Mesodermal cell (in vitro differentiated cells): ENCODE measurements at regions not wholly inside any gene's neighbourhood (a gene's known extent, or its start where the extent isn't known, plus 50 kb on each side); places are given as distances from the start of the nearest gene placed in this dataset.
"Not testable (repeated sequence)": the region's sequence is repeated elsewhere in the genome, so short reads cannot be mapped to it uniquely, and the experiment has no call there.

Experiments
- H3K27ac ChIP-seq: 2 replicates; pipeline ENCODE4 v1.7.0; 2013; ENCODE audit warnings: mild to moderate bottlenecking, low read depth, low read length, moderate library complexity; ENCODE audit not compliant: severe bottlenecking
- H3K36me3 ChIP-seq: 2 replicates; pipeline ENCODE4 v1.7.1; 2013; ENCODE audit warnings: mild to moderate bottlenecking, low read length, moderate library complexity; ENCODE audit not compliant: control insufficient read depth, insufficient read depth
- H3K4me1 ChIP-seq: one replicate; pipeline ENCODE4 v1.7.1; 2013; ENCODE audit warnings: mild to moderate bottlenecking, low read length; ENCODE audit not compliant: insufficient read depth, control insufficient read depth, poor library complexity, severe bottlenecking
- H3K4me3 ChIP-seq: 2 replicates; pipeline ENCODE4 v1.7.0; 2013; ENCODE audit warnings: low read length, control low read depth, mild to moderate bottlenecking; ENCODE audit not compliant: insufficient read depth, poor library complexity, severe bottlenecking; ENCODE audit errors: extremely low read depth
- H3K9me3 ChIP-seq: 2 replicates; pipeline ENCODE4 v1.7.1; 2013; ENCODE audit warnings: mild to moderate bottlenecking, low read length, moderate library complexity; ENCODE audit not compliant: control insufficient read depth
- WGBS, 2 experiments: methylation state at CpG; one replicate each; pipeline ENCODE4 v1.1.5; 2013; ENCODE audit warnings: missing lambda C conversion rate in 2 of 2; ENCODE audit not compliant: insufficient coverage in 2 of 2; 5-methylcytosine and 5-hydroxymethylcytosine counted together

DNA sequence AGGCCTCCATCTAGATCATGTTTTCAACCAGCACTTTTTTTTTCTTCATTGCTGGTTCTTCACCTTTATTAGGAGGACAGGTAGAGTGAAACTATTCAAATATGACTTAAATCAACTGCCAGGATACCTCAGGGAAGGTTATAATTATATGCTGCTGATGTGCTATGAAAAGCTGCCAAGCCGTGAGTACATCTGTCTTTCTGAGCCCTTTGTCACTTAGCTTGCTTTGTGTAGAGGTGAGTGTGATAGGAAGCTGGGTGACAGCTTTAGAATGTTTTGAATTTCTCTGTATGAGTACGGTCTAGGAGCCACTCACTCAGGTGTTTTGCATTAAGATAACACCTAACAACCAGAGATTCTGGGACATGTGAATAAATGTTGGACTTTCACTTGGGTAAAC, 365.2 kb downstream of the OTUD1 start:
- Histone ChIP-seq H3K4me3 (no peak overlapping the region), H3K4me1 (no peaks in the 10 kb centered on the region), H3K27ac (no peak overlapping the region), H3K36me3 (no peaks in the 10 kb centered on the region), H3K9me3 (no peaks in the 10 kb centered on the region)
- WGBS, 2 experiments: 83 to 100% methylated on average over 1 of the region's 2 CpGs

DNA sequence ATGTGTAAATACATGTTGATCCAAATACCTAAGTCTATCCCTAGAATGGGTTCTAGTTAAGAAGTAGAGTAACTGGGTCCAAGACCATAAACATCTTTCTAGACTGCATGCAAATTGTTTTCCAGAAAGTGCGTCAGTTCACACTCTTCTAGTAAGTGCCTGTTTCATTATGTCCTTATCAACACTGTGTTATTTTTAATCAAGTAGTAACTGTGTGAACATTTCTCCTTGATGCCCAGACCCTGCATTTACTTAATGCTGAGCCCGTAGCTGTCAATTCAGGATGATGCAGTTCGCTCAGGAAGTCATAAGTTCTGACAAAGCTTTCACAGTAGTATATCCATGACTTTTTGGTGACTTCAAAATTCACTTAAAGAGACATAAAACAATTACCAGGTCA, 374.8 kb downstream of the OTUD1 start:
- H3K36me3 ChIP-seq: no peaks in the 10 kb centered on the region
- no peaks in the 10 kb centered on the region for H3K4me1 ChIP-seq
- 83 to 90% methylated on average over 2 of the region's 3 CpGs for WGBS, 2 experiments
- H3K4me3 ChIP-seq: no peak overlapping the region
- no peaks in the 10 kb centered on the region for H3K9me3 ChIP-seq
- H3K27ac ChIP-seq: no peak overlapping the region

DNA sequence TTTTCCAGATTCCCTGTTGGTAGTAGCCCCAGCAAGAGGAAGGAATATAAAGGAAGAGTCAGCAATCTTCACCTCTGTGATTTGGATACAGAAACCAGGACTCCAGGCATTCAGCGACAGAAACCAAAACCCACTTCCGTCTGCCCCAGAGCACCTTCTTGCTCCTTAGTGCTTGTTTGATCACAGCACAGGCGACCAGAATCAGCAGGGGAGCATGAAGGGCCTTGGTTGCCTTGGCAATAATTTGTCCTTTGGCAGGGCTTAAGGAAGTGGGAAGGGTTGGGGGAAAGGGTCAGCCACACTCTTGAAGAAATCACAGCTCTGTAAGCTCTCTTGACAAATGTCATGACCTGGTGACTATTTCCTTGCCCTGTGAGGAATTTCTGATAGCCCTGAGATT, 379.6 kb downstream of the OTUD1 start:
- Histone ChIP-seq H3K36me3 (no peaks in the 10 kb centered on the region), H3K4me1 (no peaks in the 10 kb centered on the region), H3K4me3 (no peak overlapping the region), H3K27ac (no peak overlapping the region), H3K9me3 (no peaks in the 10 kb centered on the region)
- 0 to 69% methylated on average over 1 to 2 of the region's 3 CpGs for whole genome bisulfite sequencing, 2 experiments

DNA sequence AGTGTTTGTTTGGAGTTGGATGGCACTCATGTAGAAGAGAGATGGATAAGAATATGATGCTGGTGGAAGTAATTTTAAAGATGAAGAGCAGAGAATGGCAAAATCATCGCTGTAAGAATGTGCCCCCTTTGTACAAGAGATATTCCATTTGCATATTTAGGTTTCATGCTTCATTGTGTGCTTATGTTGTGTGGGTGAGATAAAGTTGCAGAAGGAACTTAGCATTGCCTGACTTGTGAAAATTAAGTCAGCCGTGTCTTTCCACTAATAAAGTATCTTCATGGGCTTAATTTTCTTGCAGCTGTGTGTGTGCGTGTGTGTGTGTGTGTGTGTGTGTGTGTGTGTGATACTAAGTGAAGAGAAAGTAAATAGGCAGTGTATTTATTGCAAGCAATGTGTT, 381.9 kb downstream of the OTUD1 start:
- Histone ChIP-seq H3K9me3 (no peaks in the 10 kb centered on the region), H3K4me3 (no peak overlapping the region), H3K36me3 (no peaks in the 10 kb centered on the region), H3K4me1 (no peaks in the 10 kb centered on the region), H3K27ac (no peak overlapping the region)
- WGBS, 2 experiments: 82 to 100% methylated on average over 1 to 2 of the region's 3 CpGs

DNA sequence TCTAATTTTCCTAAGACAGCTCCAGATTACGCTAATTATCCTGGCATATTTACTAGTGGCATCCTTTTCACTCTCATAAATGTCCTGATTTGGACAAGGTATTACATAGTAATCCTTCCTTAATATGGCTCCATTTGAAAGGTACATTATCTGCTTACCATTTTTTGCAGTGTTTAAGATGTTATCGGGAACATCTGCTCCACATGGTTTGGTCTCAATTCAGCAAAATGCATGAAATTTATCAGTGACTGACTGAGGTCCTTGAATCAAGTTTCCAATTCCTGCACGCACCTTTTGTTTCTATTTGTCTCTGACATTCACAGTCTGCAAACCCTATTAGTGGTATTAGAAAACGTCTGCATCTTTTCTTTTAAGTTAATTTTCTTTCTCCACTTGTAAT, 384.1 kb upstream of the KIAA1217 start:
- Histone ChIP-seq H3K9me3 (no peaks in the 10 kb centered on the region), H3K4me3 (no peak overlapping the region), H3K36me3 (no peaks in the 10 kb centered on the region), H3K27ac (no peak overlapping the region), H3K4me1 (no peaks in the 10 kb centered on the region)
- 98 to 100% methylated on average over 3 of the region's 4 CpGs for WGBS, 2 experiments

DNA sequence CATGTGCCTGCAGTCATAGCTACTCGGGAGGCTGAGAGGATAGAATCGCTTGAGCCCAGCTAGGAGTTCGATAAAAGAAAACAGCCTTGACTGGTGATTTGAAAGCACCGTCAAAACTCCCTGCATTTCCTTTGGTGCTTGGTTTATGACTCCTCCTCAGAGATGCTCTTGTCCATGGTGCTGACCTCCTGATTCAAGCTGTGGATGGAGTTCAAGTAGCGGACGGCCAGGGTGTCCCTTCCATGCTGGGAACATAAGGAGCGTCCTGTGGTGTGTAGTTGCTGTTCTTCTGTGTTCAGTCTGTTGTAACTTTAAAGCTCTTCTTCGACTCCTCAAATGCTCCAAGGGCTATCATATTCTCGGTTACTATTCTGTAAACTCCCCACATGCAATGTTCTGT, 382.5 kb upstream of the KIAA1217 start:
- Histone ChIP-seq H3K27ac (no peak overlapping the region), H3K4me3 (no peak overlapping the region), H3K9me3 (no peaks in the 10 kb centered on the region), H3K4me1 (no peaks in the 10 kb centered on the region), H3K36me3 (no peaks in the 10 kb centered on the region)
- 24 to 47% methylated on average over 7 to 8 of the region's 9 CpGs for WGBS, 2 experiments

DNA sequence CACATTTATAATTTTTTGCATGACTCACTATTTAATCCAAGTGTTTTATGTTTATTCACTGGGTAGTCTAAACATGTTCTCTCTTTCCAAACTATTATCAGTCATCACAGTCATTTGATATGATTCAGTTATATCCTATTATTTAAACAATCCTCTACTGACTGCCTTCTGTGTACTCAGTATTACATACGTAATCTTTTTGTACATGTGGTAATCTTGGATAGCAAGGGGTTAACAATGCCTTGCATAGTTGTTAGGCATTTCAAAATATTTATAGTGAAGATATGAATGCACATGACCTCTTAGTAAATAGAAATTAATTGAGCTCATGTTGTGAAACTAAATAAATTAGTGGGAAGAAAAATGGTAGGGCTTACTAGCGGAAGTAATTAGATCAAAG, 379.4 kb upstream of the KIAA1217 start:
- Histone ChIP-seq H3K36me3 (no peaks in the 10 kb centered on the region), H3K27ac (no peak overlapping the region), H3K9me3 (no peaks in the 10 kb centered on the region), H3K4me3 (no peak overlapping the region), H3K4me1 (no peaks in the 10 kb centered on the region)
- WGBS, 2 experiments: 86 to 100% methylated on average over 1 of the region's 2 CpGs

DNA sequence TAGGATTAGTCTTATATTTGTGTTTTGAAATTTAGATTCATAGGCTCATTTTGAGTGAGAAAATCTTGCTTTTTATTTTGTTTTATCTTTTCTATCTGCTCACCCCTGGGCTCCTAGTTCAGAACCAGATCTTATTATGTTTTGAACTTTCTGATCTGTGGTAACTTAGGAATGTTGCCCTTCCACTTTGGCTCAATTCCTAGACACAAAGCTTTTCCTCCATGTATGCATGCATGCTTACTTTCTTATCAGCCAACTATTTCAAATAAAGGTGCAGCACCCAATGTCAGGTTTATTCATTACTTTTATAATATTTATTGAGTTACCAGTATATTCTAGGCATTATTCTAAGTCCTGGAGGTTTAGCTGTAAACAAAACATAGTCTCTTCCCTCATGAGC, 374.8 kb upstream of the KIAA1217 start:
- H3K4me1 ChIP-seq: no peaks in the 10 kb centered on the region
- H3K27ac ChIP-seq: no peak overlapping the region
- H3K9me3 ChIP-seq: no peaks in the 10 kb centered on the region
- no peaks in the 10 kb centered on the region for H3K36me3 ChIP-seq
- no peak overlapping the region for H3K4me3 ChIP-seq

DNA sequence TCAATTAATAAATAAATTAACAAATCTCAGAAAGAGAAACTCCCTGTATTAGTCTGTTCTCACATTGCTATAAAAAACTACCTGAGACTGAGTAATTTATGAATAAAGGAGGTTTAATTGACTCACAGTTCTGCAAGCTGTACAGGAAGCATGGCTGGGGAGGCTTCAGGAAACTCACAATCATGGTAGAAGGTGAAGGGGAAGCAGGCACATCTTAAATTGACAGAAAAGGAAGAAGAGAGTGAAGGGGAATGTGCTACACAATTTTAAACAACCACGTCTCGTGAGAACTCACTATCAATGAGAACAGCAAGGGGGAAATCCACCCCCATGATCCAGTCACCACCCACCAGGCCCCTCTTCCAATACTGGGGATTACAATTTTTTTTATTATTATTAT, 358.3 kb upstream of the KIAA1217 start:
- Histone ChIP-seq H3K27ac (no peak overlapping the region), H3K4me1 (no peaks in the 10 kb centered on the region), H3K36me3 (no peaks in the 10 kb centered on the region), H3K4me3 (no peak overlapping the region), H3K9me3 (no peaks in the 10 kb centered on the region)
- no CpG with 5 or more reads among the region's 2 CpGs for WGBS, 2 experiments

DNA sequence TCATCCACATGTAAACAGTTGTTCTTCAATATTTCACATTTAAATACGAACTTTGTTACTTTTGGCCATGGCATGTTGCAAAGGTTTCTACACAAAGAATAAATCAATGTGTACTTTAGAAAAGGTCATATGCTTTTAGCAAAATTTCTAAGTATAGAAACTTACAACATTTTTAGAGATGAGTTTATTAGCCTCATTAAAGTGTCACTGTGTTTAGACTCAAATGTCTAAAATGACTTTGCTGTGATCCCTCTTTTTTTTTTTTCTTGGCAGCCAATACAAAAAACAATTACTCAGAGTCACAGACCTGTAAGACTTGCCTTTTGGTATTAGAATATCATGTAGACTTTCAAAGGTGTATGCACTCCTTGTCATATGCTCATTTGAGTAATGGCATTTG, 349.3 kb upstream of the KIAA1217 start:
- Histone ChIP-seq H3K9me3 (no peaks in the 10 kb centered on the region), H3K4me3 (no peak overlapping the region), H3K27ac (no peak overlapping the region), H3K4me1 (no peaks in the 10 kb centered on the region), H3K36me3 (no peaks in the 10 kb centered on the region)
- WGBS, 2 experiments: no CpG with 5 or more reads among the region's 1 CpG

DNA sequence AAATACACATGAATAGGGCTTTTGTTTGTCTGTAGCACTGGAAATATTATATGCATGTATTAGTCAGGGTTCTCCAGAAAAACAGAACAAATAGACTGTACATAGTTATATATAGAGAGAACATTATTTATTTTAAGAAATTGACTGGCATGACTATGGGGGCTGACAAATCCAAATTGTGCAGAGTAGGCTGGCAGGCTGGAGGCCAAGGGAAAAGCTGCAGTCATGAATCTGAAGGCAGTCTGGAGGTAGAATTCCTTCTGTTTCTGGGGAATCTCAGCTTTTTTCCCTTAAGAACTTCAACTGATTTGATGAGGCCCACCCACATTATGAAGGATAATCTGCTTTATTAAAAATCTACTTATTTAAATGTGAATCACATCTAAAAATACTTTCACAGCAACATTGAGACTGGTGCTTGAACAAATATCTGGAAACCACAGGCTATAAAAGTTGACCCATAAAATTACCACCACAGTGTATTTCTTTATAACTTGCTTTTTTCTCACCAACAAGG, 344.2 kb upstream of the KIAA1217 start:
- Histone ChIP-seq H3K27ac (no peak overlapping the region), H3K4me1 (no peaks in the 10 kb centered on the region), H3K36me3 (no peaks in the 10 kb centered on the region), H3K4me3 (no peak overlapping the region), H3K9me3 (no peaks in the 10 kb centered on the region)

DNA sequence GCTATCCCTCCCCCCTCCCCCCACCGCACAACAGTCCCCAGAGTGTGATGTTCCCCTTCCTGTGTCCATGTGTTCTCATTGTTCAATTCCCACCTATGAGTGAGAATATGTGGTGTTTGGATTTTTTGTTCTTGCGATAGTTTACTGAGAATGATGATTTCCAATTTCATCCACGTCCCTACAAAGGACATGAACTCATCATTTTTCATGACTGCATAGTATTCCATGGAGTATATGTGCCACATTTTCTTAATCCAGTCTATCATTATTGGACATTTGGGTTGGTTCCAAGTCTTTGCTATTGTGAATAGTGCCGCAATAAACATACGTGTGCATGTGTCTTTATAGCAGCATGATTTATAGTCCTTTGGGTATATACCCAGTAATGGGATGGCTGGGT, 342.0 kb upstream of the KIAA1217 start:
- no CpG with 5 or more reads among the region's 5 CpGs for WGBS, 2 experiments
- not testable (repeated sequence) for H3K4me3 ChIP-seq, H3K9me3 ChIP-seq, H3K4me1 ChIP-seq, H3K27ac ChIP-seq, H3K36me3 ChIP-seq
